GM21390 (cell line): ENCODE measurements at regions not wholly inside any gene's neighbourhood (a gene's known extent, or its start where the extent isn't known, plus 50 kb on each side); places are given as distances from the start of the nearest gene placed in this dataset.
"Not testable (repeated sequence)": the region's sequence is repeated elsewhere in the genome, so short reads cannot be mapped to it uniquely, and the experiment has no call there.

Source experiments
- ATAC-seq: cut with Tn5 transposase; IDR thresholded peaks from one replicate; pipeline ENCODE4 v1.9.1; 2021; ENCODE audit not compliant: unreplicated experiment

DNA sequence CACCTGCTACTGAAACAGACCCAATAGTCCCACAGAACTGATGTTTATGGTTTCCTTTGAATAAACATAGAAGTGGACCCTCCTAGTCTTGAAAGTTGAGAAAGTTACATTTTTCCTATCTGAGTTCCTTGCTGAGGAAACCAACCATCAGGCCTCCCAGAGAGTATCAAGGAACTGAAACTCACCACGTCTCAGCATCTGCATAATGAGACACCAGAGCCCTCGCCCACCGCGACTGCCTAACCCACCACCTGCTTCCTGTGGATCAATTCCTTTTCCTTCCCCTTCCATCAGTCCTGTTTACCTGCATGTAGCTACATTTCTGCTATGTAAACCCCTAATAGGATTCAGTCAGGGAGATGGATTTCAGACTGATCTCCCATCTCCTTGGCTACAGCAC lies 443.2 kb upstream of the TMEM132C start:
- ATAC-seq = no peak

DNA sequence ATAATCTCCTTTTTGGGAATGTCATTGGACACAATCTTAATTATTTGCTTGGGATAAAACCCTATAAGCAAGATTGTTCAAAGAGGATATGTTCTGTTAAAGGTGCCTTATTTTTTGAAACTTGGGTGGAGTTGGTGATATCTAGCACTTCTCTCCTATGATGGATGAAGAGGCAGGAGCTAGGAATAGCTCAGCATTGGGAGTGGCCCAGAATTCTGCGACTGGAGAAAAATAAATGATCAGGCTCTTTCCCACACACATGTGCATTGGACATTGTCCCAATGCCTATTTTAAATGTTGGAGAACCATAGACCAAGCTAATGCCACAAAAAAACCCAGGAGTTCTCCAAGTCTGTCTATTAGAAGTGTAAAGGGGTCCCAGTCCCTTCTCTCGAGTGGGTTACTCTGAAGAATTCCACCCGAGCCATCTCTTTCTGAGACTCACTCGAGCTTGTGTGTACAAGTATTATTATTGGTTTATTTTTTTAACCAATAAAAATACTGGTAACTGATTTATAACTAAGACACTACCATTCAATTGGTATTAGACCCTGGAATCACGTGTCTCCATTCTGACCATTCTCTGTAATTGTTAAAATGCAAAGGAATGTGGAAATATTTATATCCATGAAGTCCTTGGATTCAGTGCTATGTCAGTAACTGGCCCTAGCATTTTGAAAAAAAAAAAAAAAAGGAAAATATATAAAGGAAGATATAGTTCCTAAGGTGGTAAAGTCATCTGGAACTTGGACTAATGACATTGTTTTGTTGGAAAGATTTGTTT lies 437.5 kb upstream of the TMEM132C start:
- ATAC-seq = no peak

DNA sequence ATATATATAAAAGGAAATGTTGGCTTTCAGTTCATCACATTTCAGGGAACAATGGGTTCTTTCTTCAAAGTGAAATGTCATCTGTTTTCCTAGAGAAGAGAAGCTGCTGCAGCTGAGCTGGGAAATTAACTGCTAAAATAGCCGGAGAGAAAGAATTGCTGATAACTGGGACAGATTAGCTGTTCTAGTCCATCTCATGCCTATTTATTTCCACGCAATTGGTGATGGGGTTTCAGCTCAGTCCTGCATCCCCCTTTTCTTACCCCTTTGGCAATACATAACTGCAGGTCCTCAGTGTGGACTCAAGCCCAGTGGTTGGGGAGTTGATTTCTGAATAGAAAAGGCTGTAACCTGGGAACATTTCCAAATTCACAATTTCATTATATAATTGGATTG lies 436.9 kb upstream of the TMEM132C start:
- ATAC-seq = no peak

DNA sequence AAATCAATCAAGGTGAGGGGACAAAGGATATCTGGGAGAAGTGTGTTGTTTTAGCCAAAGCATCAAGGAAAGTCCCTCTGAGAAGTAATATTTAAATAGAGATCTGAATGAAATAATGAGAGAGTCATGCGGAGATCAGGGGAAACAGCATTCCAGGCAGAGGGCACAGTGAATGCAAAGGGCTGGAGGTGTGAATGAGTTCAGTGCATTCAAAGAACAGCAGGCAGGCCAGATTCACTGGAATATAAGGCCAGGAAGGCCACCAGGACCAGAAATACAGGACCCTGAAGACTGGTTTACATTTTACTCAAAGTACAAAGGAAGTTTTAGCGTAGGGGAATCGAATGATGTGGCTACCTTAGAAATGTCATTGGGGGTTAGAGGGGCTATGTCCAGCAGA lies 436.2 kb upstream of the TMEM132C start:
- ATAC-seq = no peak

DNA sequence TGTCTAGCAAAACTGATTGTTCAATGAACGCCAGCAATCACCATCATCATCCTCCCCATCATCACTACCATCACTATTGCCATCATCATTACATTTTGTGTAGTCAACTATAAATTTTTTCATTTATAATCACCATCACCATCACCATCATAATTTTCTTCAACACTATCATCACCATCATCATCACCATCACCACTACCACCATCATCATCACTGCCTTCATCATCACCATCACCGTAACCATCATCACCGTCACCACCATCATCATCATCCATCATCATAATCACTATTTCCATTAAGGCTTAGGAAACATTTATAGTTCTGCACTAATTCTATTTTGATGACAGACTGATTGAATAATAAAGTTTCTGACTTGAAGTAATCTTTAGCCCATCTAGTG lies 434.8 kb upstream of the TMEM132C start:
- no peak for ATAC-seq

DNA sequence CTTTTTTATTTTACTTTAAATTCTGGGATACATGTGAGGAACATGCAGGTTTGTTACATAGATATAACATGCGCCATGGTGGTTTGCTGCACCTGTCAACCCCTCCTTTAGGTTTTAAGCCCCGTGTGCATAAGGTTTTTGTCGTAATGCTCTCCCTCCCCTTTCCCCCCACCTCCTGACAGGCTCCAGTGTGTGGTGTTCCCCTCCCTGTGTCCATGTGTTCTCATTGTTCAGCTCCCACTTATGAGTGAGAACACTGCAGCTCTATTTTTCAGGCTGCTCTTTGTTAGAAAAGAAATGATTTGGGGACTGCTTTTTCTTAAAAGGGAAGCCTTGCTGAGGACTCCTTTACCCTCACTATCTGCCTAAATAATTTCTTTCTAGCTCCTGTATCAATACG lies 430.2 kb upstream of the TMEM132C start:
- ATAC-seq = not testable (repeated sequence)

DNA sequence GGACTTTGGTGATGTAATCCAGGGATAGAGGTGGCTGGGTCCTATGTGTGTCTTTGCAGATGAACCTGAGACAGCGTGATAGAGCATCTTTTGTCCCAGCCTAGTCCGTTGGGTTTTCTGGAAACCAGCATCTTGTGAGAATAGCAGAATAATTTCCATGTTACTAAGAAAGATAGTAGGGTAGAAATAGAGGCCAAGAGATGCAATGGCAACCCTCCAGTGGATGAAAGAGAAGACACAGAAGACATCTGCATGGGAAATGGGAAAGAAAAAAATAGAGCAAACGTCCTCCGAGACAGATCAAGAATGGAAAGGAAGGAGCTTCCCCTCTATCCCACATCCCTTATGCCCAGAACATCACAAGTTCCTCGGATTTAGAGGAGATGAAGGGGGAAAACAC lies 409.3 kb upstream of the TMEM132C start:
- ATAC-seq = no peak

DNA sequence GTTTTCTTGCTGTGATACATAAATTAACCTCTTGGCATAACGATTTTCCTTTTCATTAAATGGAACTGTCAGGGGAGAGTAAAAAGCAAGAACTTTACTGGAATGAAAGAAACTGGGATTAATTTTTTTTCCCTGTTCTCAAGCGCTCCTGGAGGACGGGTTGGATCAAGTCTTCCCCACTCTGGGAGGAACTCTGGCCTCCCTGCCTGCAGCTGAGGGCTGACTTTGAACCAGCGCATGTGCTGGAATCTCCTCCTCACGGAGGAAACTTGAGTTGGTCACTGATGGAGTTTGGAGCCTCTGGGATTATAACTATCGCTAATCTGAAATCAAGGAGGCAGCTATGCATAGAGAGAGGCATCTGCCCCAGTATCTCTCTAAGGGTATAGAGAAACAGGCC lies 406.4 kb upstream of the TMEM132C start:
- ATAC-seq = no peak

DNA sequence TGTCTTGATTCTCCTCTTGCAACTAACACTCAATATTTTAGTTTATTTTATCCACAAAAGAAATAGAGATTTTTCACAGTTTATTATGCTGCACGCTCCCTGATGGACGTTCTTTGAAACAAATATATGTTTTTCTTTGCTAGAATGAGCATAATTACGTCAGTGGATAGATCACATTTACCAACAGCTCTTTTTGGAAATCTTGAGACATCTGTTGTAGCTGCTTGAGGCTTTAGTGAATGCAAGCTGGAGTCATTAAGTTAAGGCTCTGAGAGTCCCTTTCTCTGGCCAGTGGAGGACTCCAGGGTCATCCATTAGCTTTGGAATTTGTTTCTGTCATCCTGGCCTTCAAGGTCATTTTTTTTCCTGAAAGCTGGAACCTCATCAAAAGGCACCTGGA lies 405.6 kb upstream of the TMEM132C start:
- no peak for ATAC-seq

DNA sequence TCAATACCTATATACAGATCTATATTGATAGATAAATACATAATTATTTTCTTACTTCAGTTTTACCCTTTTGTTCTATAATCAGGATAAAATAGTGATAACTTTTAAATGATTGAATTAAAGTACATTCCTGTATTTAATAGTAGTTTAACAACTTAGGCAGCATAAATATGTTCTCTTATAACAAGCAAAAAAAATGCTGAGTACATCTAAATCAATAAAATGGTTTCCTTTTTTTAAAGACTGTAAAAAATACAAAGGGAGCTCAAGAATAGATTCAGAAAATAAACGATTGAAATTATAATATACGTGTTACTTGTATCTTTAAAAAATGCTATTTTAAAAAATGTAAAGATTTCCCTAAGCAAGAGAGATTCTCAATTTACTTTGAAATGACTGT lies 393.7 kb upstream of the TMEM132C start:
- ATAC-seq = no peak

DNA sequence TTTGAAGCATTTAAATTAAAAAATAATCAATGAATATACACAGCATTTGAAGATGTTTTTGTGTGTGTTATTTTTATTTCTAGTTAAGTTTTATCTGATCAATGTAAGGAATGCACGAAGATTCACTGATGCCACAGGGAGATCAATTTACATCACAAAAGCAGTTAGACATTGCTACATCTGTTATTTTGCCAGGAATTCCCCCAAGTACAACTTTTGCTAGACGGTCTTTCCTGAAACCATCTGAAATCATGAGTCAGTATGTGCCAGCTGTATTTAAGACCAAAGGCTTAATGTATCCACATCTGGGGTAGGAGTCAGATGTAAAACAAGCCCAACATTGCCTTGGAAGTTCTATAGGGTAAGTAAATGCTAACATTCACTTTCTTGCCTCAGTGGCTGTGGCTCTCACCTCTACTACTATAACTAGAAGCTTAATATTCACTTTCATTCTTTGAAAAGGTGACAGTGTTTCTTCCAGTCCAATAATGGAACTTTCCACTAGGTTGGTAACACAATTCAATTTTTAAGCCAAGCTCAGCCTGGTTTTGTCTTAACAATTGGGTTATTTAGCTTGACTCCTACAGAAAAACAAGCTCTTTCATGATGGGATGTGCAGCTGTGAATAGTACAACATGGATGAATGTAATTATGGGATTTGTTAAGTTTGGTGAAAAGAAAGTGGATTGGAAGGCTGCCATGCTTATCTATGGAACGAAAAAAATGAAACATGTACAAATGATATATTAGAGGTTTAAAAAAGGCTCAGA lies 385.4 kb upstream of the TMEM132C start:
- ATAC-seq = no peak

DNA sequence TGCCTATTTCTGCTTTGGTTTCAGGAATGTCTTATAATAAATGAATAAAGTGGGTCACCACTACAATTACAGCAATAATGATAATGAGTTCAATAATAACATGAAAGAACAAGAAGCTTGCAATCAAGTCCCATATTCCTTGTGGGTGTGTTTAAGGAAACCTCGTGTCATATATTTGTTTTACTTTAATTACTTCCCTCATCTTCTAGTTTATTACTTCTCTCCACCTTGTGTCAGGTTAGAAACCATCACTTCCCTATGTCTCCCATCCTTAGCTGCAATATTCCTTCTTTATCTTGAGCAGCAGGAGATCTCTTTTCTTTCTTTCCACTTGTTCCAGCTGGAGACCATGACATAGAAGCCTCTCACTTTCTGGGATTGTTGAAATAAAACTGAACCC lies 384.0 kb upstream of the TMEM132C start:
- no peak for ATAC-seq

DNA sequence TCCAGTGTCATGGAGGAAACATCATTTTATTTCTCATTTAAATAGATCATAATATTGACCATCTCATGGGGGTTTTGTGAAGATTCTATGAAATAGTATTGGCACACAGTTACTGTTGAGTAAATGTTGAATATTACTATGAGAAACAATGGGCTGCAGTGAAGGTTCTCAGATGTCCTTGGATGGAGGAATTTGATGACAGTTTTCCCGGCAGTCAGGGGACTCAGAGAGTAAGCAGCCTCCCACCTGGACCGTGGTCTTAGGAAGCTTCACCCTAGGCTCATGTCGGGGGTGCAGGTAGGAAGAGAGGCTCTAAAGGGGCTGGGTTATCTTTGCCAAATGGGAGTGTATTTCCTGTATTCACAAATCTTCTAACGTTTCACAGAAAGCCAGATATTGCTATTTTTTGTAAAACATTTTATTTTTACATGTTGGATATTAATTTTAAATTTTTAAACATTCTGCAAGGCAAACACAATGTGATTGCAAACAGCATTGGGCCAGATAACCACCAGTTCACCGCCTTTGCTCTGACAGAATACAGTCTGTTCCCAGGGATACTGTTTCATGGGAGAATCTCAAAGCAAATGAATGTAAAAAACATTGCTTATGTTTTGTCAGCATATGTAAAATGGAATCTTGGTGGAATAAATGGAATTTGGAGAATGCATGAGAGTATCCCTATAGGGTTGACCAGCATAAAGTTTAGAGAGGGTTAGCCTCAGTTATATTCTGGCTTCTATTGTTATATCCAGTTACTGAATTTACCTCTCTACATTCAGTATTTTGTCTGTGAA lies 380.8 kb upstream of the TMEM132C start:
- ATAC-seq = no peak

DNA sequence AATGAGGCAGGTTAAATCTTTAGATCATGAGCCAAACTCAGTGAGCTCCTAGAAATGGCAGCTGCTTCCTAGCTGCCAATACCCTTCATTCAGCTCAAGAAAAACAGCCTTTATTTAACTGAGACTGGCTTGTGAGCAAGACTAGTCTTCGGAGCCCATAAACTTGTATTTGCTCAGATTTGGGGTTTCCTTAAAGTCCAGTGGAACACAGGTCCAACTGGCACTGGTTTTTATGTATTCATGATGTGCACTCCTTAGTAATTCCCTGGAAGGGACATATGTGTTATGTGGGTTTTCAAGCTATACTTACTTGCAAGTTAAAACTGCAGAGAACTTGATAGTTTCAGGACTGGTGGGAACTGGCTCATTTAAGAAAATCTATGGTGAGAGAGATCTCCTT lies 380.1 kb upstream of the TMEM132C start:
- ATAC-seq = no peak

DNA sequence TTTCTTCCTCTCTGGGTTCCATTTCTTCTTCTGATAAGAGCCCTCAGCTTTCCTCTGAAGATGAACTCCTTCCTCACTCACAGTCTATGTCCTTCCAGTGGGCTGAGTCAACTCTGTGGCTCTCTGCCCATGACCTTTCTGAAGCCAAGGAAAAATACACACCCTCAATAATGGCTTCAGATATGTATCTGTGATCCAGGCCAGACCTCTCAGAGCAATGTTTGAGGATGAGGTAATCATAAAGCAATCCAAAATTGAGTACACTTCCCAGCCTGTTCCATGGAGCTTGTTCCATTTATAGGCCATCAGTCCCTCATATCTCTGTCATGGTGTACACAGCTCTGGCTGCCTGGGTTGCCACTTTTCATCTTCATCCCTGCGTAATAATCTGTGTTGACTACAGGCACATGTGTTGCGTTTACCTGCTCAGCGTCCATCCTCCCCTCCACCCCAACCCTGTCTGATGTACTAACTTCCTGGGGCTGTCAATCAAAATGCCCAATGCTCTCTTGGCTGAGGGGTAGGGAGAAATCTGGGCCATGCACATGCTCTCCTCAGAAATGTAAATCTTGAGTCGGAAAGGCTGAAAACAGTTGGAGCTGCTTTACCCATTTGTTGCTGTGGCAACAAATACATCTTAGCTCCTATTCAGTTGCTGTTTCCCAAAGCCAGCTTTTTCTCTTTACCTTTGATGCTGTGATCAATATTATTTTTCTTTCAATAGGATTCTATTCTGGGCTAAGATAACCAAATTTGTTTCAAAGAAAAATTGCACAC lies 377.8 kb upstream of the TMEM132C start:
- ATAC-seq = no peak

DNA sequence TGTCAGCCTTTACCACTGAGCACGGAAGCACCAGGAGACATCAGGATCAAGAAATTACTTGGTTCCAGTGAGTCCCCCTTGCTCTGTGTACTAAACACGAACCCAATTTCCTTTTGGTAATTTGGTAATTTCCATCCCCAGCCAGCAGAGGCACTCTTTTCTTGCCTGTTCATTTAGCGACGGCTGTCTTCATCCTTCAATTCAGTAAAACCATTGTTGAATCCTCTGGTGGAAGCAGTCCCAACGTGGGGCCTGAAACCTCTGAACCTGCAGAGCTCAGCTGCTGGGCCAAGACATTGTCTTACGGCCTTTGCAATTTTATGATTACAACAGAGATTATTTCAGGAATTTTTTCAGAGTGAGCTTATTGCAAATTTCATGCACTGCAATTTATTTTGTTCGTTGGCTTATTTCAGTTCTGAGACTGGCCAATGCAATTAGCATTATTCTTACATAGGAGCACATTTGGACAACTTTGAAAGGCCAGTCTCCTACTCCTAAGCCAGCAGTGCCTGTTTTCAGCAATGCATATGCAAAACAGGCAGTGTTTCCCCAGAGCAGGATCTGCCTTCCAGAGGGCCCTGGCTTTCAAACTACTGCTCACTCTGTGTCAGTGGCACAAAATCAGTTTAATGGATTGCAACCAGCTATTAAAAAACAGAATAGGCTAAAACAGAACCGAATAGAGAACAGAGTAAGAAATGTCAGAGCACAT lies 372.9 kb upstream of the TMEM132C start:
- ATAC-seq = no peak

DNA sequence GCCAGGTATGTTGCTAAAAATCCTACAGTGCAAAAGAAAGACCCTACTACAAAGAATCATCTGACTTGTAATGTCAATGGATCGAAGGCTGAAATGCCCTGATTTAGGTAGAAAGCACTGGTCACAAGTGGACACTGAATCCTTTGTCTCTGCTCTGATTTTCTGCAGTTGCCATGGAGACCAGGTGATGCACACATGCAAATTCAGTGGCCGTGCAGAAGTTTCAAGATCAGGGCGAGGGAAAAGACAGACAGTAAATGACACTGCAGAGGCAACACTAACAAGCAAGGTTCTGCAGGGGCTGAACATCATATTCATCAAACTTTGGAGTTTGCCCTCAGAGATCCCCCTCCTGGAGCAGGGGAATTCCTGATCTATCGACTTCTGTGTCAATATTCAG lies 370.3 kb upstream of the TMEM132C start:
- ATAC-seq = no peak

DNA sequence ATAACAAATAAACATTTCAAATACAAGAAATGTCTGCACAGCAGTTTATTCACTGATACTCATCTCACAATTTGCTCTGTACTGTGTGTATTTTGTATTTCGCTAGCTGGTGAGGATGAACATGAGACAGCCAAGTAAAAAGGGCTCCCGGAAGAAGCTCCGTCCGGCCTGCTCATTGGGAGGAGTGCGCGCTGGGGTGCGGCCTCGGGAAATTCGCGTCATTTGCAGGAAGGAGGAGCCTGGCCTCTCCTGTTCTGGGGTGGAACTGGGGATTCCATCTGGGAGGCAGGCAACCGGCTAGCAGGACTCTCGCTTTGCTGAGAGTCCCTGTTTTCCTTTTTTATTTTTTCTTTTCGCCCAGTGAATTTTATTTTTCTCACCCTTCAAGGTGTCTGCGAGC lies 368.4 kb upstream of the TMEM132C start:
- no peak for ATAC-seq

DNA sequence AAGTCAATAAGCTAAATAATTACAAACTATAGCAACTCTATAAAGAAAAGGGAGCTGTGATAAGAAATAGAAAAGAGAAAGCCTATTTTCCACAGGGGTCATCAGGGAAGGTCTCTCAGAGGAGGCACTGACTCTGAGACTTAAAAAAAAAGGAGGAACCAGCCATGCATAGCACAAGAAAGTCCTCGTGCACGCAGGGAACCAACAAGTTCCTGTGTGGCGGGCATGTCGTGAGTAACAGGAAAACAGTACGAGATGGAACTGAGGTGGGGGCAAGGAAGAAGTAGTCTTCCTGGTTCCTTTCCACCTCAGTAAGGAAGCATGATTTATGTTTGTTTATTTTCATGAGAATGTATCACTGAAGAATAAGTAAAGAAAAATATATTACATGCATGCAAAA lies 367.0 kb upstream of the TMEM132C start:
- ATAC-seq = no peak

DNA sequence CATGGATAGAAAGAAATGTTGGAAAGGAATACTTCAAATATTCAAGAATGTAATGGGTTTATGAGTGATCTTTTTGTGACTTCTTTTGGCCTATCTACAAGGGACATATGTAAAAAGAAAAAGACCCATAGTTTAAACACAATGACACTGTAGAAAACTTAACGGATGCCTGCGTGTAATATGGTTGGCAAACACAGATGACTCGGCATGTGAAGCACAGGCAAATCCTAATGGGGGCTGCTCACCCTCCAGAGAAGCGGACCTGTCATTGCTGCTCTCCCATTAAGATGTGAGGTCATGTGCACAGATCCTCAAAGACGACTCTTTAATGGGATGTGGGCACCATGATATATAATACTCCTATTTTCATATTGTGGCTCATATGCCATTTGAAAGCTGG lies 366.6 kb upstream of the TMEM132C start:
- no peak for ATAC-seq
